ENCODE measurements at regions not wholly inside any gene's neighbourhood (a gene's known extent, or its start where the extent isn't known, plus 50 kb on each side); places are given as distances from the start of the nearest gene placed in this dataset.
"Not testable (repeated sequence)": the region's sequence is repeated elsewhere in the genome, so short reads cannot be mapped to it uniquely, and the experiment has no call there.

DNA sequence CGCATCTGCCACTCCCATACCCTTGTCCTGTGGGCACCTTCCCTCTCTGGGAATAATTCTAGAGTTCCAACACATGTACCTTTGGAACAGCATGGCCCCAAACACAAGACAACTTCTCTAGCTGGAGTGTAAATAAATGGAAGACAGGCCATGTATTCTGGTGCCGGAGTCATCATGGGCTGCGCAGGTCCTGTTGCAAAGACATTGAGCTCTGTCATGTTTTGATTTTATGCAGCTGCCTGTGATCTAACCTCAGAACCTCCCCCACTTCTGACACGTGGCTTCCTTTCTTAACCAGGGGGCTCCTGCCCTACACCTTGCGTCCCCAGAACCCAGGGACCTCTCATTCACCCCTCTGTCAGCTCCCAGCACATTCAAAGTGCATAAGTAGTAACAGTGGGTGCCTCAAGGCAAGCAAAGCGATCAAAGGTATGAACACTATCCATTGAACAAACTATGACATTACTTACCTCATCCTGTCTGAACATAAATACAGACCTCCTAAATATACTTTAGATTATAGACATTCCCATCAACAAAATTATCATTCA lies 219.9 kb downstream of the FGFR2 start:
- no peak overlapping the region for H3K4me3 ChIP-seq (ENCODE audit: low read depth, low read length)
- no peak for DNase-seq (ENCODE audit: low read depth)
- TF ChIP-seq, protein P1, sequence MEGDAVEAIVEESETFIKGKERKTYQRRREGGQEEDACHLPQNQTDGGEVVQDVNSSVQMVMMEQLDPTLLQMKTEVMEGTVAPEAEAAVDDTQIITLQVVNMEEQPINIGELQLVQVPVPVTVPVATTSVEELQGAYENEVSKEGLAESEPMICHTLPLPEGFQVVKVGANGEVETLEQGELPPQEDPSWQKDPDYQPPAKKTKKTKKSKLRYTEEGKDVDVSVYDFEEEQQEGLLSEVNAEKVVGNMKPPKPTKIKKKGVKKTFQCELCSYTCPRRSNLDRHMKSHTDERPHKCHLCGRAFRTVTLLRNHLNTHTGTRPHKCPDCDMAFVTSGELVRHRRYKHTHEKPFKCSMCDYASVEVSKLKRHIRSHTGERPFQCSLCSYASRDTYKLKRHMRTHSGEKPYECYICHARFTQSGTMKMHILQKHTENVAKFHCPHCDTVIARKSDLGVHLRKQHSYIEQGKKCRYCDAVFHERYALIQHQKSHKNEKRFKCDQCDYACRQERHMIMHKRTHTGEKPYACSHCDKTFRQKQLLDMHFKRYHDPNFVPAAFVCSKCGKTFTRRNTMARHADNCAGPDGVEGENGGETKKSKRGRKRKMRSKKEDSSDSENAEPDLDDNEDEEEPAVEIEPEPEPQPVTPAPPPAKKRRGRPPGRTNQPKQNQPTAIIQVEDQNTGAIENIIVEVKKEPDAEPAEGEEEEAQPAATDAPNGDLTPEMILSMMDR (conservative IDR thresholded peaks at IDR 0.05; ENCODE audit: low read depth, low read length), result no peak

DNA sequence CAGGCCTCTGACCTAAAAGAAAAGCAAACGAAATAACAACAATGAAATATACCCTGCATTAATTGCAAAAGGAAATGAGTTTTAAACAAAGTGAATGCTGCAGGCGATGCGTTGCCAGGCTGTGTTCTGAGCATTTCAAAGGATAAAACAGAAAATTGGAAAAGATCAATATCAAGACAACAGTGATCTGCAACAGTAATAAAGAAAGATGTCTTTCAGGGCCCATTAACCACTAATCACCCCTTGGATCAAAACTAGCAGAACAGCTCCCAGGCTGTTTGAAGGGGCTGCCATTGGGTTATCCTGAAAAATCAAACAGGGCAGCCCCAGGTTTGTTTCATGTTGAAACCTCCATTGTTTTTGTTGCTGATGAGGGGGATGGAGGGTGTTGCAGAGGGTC lies 219.2 kb downstream of the FGFR2 start:
- TF ChIP-seq, protein P1 (conservative IDR thresholded peaks at IDR 0.05; ENCODE audit: low read depth, low read length), result no peak
- no peak for DNase-seq (ENCODE audit: low read depth)
- H3K4me3 ChIP-seq (ENCODE audit: low read depth, low read length), result no peak overlapping the region

DNA sequence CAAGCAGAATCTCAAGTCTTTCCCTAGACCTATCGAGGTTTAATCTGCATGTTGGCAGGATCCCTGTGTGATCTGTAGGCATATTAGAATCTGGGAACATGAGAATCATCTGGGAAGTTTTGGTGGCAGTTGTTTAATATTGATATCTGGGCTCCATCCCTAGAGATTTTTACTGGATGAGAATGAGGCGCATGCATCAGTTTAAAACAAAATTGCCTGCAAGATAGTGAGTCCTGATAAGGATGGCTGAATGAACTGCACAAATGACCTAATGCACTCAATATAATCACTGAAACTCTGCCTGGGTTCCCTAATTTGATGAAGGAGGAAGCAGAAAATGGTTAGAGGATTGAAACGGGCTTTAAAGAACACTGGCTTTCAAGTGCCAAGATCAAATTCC lies 218.0 kb downstream of the FGFR2 start:
- DNase-seq (ENCODE audit: low read depth), result no peak
- TF ChIP-seq, protein P1 (conservative IDR thresholded peaks at IDR 0.05; ENCODE audit: low read depth, low read length), result no peak
- no peak overlapping the region for H3K4me3 ChIP-seq (ENCODE audit: low read depth, low read length)

DNA sequence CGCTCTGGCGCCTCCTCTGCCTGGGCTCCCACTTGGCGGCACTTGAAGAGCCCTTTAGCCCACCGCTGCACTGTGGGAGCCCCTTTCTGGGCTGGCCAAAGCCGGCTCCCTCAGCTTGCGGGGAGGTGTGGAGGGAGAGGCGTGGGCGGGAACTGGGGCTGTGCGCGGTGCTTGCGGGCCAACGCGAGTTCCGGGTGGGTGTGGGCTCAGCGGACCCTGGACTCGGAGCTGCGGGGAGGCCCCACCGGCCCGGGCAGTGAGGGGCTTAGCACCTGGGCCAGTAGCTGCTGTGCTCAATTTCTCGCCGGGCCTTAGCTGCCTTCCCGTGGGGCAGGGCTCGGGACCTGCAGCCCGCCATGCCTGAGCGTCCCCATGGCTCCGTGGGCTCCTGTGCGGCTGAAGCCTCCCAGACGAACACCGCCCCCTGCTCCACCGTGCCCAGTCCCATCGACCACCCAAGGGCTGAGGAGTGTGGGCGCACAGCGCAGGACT lies 216.2 kb downstream of the FGFR2 start:
- H3K4me3 ChIP-seq (ENCODE audit: low read depth, low read length); DNase-seq (ENCODE audit: low read depth): not testable (repeated sequence)

DNA sequence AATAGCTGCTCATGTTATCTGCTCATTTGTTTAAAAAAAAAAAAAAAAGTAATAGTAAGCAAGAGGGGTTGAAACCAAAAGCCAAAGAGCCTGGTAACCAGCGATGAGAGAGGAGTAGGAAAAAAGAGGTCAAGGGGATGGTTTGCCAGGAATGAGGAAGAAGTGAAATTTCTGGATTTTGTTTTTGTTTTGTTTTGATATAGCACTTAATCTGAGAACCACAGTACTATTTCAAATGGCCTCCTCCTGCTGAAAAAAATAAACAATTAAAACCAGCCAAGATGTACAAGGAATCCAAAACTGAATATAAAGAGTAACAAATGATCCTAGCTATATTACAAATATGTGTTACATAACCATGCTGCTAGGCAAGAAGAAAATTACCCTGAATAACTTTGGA lies 213.1 kb downstream of the FGFR2 start:
- DNase-seq (ENCODE audit: low read depth), result no peak
- H3K4me3 ChIP-seq (ENCODE audit: low read depth, low read length), result no peak overlapping the region
- TF ChIP-seq, protein P1 (conservative IDR thresholded peaks at IDR 0.05; ENCODE audit: low read depth, low read length), result no peak

DNA sequence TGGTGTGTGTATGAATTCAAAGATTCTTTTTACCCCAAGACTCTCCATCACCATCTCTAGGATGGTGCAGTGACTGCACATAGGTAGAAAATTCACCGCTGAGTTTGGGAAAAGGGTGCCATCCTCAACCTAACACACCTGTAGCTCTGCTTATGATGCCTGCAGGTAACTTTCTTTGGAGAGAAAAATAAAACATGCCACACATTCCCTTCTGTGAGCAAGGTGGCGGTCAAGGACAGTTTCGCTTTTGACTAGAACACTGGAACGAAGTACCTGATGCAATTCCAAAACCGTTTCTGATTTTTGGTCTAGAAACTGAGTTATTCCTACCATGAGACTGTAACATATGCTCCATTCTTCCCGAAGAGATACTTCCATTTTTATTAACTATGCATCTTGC lies 205.6 kb downstream of the FGFR2 start:
- no peak overlapping the region for H3K4me3 ChIP-seq (ENCODE audit: low read depth, low read length)
- no peak for DNase-seq (ENCODE audit: low read depth)
- TF ChIP-seq, protein P1 (conservative IDR thresholded peaks at IDR 0.05; ENCODE audit: low read depth, low read length), result no peak

DNA sequence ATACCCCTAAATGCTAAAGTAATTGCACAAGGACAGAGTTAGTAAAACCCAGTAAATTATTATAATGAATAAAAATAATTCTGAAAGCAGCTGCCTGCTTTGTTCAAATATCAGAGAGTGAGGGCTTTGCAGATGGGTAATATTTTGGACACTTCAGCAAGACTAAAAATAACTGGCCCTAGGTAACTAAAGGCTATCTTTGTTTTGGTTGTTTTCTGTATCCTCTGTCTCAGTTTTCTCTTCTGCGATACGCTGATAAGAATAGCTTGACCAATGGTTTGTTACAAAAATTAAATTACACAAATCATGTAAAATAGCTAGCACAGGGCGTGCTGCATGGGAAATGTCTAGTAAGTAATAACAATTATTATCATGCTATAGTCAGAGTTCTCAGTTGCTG lies 204.7 kb downstream of the FGFR2 start:
- no peak overlapping the region for H3K4me3 ChIP-seq (ENCODE audit: low read depth, low read length)
- TF ChIP-seq, protein P1 (conservative IDR thresholded peaks at IDR 0.05; ENCODE audit: low read depth, low read length), result no peak
- DNase-seq (ENCODE audit: low read depth), result no peak

DNA sequence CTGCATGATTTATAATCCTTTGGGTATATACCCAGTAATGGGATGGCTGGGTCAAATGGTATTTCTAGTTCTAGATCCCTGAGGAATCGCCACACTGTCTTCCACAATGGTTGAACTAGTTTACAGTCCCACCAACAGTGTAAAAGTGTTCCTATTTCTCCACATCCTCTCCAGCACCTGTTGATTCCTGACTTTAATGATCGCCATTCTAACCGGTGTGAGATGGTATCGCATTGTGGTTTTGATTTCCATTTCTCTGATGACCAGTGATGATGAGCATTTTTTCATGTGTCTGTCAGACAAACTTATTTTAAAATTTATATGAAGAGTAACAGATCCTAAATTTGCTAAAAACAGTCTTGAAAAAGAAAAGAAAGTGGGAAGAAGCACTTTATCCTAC lies 197.7 kb downstream of the FGFR2 start:
- not testable (repeated sequence) for DNase-seq (ENCODE audit: low read depth); H3K4me3 ChIP-seq (ENCODE audit: low read depth, low read length)

Data from choroid plexus epithelial cell (primary cell).